Muscle of arm (tissue), 1 donor: ENCODE measurements at regions not wholly inside any gene's neighbourhood (a gene's known extent, or its start where the extent isn't known, plus 50 kb on each side); places are given as distances from the start of the nearest gene placed in this dataset.
"Not testable (repeated sequence)": the region's sequence is repeated elsewhere in the genome, so short reads cannot be mapped to it uniquely, and the experiment has no call there.

Experiments
- DNase-seq: peaks from one replicate; pipeline ENCODE4 v3.0.0-alpha.2; 2013

DNA sequence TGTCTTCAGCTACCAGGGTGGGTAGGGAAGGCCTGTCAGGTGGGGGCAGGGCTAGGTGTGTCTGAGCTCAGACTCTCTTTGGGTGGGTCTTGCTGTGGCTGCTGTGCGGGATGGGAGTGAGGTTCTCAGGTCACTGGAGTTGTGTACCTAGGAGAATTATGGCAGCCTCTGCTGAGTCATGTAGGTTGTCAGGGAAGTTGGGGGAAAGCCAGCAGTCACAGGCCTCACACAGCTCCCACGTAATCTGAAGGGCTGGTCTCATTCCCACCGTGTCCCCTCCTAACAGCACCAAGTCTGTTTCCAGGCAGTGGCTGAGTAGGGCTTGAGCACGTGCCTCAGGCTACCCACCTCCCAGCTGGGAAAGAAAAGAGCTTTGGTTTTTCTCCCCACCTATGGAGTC, 67.0 kb downstream of the CHCHD4 start:
- DNase-seq, result no peak

DNA sequence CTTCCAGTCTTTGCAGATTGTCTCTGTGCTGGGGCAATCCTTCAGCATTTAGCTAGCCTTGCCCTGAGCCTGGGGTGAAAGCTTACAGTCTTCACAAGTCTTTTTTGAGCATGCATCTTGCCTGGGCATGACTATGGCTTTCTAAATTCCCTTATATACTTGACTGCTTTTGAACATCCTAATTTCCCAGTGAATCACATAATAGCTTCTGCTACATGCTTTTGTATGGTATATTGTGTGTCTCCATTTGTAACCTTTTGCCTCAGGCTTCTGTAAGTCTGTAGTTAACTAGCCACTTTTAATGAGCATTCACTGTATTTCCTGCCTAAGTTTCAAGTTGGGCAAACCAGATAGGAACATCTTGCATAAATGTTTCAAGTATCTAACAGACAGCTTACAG, 76.8 kb downstream of the CHCHD4 start:
- no peak for DNase-seq

DNA sequence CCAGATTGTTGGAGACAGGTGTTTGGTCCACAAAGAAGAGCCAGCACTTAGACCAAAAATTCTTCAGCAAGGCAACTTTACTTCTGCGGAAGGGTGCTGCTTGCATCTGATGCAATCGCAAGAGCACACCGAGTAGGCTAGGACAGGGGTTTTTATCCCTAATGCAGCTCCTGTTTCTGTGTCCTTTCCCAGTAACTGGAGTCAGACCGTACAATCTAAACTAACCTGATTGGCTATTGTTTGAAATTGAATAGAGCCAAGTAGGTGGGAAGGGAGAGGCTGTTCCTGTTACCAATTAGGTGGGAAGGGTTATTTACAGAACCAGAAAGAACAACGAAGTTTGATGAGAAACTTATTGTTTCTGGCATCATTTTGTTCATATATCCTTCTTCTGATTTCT, 77.6 kb downstream of the CHCHD4 start:
- no peak for DNase-seq

DNA sequence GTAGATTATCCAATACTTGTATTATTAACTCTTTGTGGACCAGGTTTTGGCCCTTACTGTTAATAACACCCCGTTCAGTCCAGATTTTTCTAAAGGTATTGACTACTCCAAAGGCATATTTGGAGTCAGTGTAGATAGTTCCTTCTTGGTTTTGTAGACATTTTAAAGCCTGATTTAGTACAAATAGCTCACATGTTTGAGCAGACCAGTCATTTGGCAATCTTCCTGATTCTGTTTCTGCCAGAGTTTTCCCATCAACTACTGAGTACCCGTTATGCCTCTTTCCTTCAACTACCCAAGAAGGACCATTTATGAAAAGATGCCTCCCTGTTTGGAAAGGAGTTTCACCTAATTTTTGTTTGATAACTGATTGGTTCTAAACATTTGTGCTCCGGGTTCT, 82.0 kb downstream of the CHCHD4 start:
- DNase-seq, result no peak

DNA sequence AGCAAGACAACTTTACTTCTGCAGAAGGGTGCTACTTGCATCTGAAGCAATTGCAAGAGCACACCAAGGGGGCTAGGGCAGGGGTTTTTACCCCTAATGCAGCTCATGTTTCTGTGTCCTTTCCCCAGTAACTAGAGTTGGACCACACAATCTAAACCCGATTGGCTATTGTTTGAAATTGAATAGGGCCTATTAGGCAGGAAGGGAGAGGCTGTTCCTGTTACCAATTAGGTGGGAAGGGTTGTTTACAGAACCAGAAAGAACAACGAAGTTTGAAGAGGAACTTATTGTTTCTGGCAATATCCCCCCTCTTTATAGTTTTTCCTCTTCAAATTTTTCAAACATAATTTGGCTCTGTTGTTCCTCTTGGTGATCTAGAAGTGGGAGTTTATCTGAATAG, 85.5 kb downstream of the CHCHD4 start:
- no peak for DNase-seq

DNA sequence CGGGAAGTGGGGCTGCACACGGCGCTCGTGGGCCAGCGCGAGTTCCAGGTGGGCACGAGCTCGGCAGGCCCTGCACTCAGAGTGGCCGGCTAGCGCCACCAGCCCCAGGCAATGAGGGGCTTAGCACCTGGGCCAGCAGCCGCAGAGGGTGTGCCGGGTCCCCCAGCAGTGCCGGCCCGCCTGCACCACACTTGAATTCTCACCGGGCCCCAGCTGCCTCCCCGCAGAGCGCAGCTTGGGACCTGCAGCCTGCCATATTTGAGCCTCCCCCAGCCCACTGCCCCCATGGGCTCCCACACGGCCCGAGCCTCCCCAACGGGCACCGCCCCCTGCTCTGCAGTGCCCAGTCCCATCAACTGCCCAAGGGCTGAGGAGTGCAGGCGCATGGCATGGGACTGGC, 87.5 kb downstream of the CHCHD4 start:
- DNase-seq, result no peak

DNA sequence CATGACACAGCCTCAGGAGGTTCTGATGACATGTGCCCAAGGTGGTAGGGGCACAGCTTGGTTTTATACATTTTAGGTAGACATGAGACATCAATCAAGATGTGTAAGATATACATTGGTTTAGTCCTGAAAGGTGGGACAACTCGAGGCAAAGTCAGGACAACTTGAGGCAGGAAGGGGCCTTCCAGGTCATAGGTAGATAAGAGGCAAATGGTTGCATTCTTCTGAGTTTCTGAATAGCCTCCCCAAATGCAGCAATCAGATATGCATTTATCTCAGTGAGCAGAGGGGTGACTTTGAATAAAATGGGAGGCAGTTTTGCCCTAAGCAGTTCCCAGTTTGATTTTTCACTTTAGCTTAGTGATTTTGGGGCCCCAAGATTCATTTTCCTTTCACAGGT, 91.6 kb downstream of the CHCHD4 start:
- DNase-seq, result no peak

DNA sequence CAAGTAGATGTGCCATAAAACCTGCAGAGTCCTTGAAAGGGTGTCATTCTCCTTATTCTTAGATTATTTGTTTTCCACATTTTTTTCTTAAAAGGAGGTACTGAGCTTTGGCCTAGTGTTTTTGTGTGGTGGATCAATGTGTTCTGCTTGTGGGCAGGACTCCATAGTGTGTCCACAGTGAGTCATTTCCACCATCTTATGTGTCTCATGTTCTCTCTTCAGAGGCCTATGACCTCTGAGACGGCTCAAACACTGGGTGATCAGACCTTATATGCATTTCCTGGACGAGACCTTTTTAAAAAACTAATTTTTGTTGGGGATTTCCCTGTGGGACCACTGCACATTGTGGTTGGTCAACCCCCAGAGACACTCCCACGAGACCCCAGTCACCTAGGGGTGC, 93.4 kb downstream of the CHCHD4 start:
- DNase-seq, result no peak

- DNase-seq, result not testable (repeated sequence)
Observed at GRCh38 chr3:14029390-14029995, 95.2 kb downstream of the CHCHD4 start.

DNA sequence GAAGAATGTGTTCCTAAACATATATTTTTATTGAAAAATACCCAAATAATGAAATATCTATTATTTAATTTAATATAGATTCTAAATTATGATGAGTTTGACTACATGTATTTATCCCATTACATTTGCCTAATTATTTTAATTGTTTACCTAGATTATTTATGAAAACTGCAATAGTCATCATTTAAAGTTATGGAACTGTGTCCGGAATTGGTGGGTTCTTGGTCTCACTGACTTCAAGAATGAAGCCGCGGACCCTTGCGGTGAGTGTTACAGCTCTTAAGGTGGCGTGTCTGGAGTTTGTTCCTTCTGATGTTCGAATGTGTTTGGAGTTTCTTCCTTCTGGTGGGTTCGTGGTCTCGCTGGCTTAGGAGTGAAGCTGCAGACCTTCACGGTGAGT, 96.5 kb downstream of the CHCHD4 start:
- not testable (repeated sequence) for DNase-seq

DNA sequence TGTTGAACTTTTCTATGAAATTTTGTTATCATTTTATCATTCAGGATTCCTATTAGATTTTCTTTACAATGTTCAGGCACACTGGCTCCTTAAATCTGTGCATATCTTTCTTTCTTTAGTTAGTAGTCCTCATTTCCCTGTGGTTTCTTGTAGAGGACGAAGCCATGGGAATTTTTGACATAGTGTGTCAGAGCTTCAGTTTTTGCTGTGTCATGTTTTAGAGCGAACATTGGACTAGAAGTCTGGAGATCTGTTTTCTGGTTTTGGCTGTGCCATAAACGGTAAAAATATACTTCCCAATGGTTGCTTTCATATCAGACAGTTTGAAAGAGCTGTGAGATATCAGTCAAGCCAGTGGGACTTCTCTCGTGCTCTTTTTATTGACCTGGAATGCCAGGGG, 105.2 kb downstream of the CHCHD4 start:
- no peak for DNase-seq

DNA sequence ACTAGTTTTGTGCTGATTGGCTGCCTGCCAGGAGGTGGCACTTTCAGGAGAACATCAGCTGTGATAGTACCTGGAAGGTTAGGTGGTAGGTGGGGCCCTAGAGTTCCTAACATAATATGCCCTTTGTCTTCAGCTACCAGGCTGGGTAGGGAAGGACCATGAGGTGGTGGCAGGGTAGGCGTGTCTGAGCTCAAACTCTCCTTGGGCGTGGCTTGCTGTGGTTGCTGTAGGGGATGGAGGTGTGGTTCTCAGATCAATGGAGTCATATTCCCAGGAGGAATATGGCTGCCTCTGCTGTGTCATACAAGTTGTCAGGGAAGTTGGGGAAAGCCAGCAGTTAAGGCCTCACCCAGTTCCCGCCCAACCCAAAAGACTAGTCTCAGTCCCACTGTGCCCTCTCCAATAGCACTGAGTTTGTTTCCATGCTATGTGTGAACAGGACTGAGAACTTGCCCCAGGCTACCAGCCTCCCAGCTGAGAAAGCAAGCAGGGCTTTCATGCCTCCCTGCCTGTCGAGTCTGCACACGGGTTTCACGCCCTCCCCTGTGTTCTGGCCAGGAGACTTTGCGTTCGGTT, 107.7 kb downstream of the CHCHD4 start:
- no peak for DNase-seq

DNA sequence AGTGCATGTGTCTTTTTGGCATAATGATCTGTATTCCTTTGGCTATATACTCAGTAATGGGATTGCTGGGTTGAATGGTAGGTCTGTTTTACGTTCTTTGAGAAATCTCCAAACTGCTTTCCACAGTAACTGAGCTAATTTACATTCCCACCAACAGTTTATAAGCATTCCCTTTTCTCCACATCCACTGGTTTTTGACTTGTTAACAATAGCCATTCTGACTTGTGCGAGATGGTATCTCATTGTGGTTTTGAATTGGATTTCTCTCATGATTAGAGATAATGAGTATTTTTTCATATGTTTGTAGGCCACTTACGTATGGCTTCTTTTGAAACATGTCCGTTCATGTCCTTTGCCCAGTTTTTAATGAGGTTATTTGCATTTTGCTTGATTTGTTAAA, 117.7 kb downstream of the CHCHD4 start:
- no peak for DNase-seq

DNA sequence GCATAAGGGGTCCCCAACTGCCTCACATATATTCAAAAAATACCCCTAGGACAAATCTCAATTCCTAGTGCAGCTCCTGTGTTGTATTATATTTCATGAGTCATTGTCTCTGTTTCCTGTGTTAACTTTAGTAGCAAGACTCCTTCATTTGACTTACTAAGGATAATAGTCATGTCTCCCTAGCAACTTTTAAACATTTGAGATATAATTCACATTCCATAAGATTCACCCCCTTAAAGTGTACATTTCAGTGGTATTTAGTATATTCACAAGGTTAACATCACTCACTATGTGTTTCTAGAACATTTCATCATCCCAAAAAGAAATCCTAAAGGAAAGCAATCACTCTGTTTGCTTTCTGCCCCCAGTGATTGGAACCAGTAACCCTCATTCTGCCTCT, 121.3 kb upstream of the WNT7A start:
- no peak for DNase-seq

DNA sequence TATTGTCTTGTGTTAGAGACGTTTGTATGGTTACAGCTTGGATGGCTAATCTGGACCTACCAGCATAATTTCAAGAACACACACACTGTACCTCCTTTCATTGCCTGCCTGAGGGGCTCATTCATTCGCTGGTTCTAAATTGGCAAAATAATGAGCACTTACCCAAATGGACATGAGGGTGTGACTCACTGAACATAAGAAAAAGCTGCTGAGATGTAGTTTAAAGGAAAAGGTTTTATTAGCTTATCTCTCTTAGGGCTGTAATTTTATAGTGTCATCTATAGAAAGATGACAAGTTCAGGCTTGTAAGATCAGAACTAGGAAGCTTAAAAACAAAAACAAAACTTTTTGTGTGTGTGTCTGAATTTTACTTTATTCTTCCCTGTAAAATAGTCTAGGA, 120.7 kb upstream of the WNT7A start:
- no peak for DNase-seq

DNA sequence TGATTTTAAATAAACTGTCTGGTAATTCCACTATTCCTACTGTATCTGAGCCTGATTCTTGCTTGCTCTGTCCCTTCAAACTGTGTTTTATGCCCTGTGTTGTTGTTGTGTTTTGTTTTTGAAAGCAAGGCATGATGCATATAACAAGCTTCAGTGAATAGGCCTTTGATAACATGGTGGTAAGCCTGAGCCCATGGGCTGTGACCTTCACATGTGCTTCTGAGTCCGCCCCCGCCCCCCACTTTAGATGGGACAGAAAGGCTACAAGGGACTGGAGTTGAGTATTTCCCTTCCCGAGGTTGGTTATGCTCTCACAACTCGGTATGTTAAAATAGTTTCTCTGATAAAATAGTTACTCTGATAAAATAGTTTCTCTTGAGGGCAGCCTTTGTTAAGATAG, 119.0 kb upstream of the WNT7A start:
- no peak for DNase-seq

- DNase-seq, result not testable (repeated sequence)
Observed at GRCh38 chr3:13995216-13995615, 115.3 kb upstream of the WNT7A start.

DNA sequence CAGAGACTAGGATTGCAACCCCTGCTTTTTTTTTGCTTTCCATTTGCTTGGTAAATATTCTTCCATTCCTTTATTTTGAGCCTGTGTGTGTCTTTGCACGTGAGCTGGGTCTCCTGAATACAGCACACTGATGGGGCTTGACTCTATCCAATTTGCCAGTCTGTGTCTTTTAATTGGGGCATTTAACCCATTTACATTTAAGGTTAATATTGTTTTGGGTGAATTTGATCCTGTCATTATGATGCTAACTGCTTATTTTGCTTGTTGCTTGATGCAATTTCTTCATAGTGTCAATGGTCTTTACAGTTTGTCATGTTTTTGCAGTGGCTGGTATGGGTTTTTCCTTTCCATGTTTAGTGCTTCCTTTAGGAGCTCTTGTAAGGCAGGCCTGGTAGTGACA, 109.1 kb upstream of the WNT7A start:
- DNase-seq, result not testable (repeated sequence)

- DNase-seq, result no peak
Observed at GRCh38 chr3:13976469-13976868, 96.6 kb upstream of the WNT7A start.

DNA sequence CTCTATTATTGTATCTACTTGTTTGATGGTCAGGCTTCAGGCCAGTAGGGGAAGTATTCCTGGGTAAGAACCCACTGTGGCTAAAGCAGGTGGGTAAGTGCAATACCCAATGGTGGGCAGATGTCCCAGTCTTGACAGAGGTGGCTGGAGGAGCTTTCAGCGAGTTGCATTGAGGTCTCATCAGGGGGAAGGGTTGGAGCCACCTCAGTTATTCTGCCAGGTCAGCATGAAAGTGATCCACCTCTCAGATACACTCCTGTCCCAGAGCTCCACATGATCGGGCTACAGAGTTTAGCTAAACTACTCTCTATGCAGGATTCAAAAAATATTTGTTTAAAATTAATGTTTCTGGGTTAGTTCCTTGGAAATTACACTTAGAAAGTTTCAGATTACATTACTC, 95.8 kb upstream of the WNT7A start:
- no peak for DNase-seq

DNA sequence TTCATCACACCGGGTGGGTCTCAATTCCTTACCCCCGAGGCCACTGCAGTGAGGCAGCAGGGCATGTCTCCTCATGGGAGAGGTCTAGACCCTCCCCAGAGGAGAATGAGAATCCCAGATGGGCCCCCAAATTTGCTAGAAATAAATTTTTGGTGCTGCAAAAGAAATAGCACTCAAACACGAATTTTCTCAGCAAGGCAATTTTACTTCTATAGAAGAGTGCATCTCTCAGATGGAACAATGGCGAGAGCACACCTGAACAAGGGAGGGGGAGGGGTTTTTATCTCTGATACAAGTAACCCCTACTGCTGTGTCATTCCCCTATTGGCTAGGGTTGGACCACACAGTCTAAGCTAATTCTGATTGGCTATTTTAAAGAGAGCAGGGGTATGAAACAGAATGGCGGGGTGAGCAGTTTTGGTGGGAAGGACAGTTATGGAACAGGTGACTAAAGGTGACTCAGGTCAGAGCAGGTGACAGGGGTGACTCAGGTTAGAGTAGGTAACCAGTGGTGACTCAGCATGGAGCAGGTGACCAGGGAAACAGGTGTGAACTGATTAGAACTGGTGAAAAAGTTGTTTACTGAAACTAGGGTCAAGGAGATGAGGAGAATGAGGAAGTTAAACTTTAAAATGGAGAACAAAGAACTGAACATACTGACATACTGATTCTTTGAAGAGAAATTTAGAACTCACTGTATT, 93.0 kb upstream of the WNT7A start:
- no peak for DNase-seq

GRCh38 chr3:13966302-13966701, 86.4 kb upstream of the WNT7A start:
- no peak for DNase-seq

DNA sequence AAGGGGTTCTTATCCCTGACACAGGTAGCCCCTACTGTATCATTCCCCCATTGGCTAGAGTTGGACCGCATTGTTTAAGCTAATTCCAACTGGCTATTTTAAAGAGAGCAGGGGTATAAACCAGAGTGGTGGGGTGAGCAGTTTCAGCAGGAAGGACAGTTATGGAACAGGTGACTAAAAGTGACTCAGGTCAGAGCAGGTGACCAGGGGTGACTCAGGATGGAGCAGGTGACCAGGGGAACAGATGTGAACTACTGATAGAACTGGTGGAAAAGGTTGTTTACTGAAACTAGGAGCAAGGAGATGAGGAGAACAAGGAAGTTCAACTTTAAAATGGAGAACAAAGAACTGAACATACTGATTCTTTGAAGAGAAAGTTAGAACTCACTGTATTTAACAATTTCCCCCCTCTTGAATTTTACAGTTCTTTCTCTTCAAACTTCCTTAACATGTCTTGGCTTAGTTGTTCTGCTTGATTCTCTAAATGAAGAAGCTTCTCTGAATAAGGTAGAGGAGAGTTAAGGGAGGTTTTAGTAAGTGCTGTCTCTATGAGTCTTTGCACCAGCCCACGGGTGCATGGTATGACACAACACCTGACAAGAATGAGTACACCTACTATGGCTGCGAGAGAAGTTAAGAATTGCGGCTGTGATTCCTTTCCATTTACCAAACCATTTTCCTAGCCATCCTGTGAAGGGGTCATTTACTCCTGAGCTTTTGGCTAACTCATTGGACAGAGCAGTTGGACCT, 83.4 kb upstream of the WNT7A start:
- DNase-seq, result no peak
